Fibroblast of gingiva (primary cell): ENCODE measurements at regions not wholly inside any gene's neighbourhood (a gene's known extent, or its start where the extent isn't known, plus 50 kb on each side); places are given as distances from the start of the nearest gene placed in this dataset.

Experiments
- DNase-seq: peaks from one replicate; pipeline ENCODE4 v3.0.0-alpha.2; 2011; ENCODE audit warnings: low read depth

GRCh38 chr21:27700974-27701614 is 734.2 kb upstream of the ADAMTS5 start:
- DNase-seq, result peak; percentile 81

- no peak for DNase-seq
Measured at GRCh38 chr21:27695246-27695645, 728.4 kb upstream of the ADAMTS5 start.

- no peak for DNase-seq
Measured at GRCh38 chr21:27694667-27695066, 727.8 kb upstream of the ADAMTS5 start.

- peak; percentile 69 for DNase-seq
Measured at GRCh38 chr21:27693376-27693775, 726.5 kb upstream of the ADAMTS5 start.

- no peak for DNase-seq
Measured at GRCh38 chr21:27691516-27691915, 724.6 kb upstream of the ADAMTS5 start.

- DNase-seq, result no peak
Measured at GRCh38 chr21:27691006-27691405, 724.1 kb upstream of the ADAMTS5 start.

GRCh38 chr21:27690426-27690825 is 723.5 kb upstream of the ADAMTS5 start:
- no peak for DNase-seq

GRCh38 chr21:27688773-27689172 is 721.9 kb upstream of the ADAMTS5 start:
- DNase-seq, result no peak

- no peak for DNase-seq
Measured at GRCh38 chr21:27683292-27683691, 716.4 kb upstream of the ADAMTS5 start.

- peak; percentile 7 for DNase-seq
Measured at GRCh38 chr21:27681841-27682240, 715.0 kb upstream of the ADAMTS5 start.

GRCh38 chr21:27681038-27681437 is 714.1 kb upstream of the ADAMTS5 start:
- DNase-seq, result peak; percentile 56

GRCh38 chr21:27680181-27680580 is 713.3 kb upstream of the ADAMTS5 start:
- no peak for DNase-seq

- no peak for DNase-seq
Measured at GRCh38 chr21:27678511-27678910, 711.6 kb upstream of the ADAMTS5 start.

GRCh38 chr21:27677546-27677945 is 710.7 kb upstream of the ADAMTS5 start:
- no peak for DNase-seq

GRCh38 chr21:27675306-27675705 is 708.4 kb upstream of the ADAMTS5 start:
- DNase-seq, result no peak

- DNase-seq, result peak; percentile 74
Measured at GRCh38 chr21:27674041-27674615, 707.2 kb upstream of the ADAMTS5 start.

- no peak for DNase-seq
Measured at GRCh38 chr21:27673581-27673980, 706.7 kb upstream of the ADAMTS5 start.

- DNase-seq, result no peak
Measured at GRCh38 chr21:27671207-27671606, 704.3 kb upstream of the ADAMTS5 start.

GRCh38 chr21:27653481-27653880 is 686.6 kb upstream of the ADAMTS5 start:
- no peak for DNase-seq

GRCh38 chr21:27649762-27650161 is 682.9 kb upstream of the ADAMTS5 start:
- no peak for DNase-seq

GRCh38 chr21:27649323-27649722 is 682.4 kb upstream of the ADAMTS5 start:
- DNase-seq, result peak; percentile 79

- peak; percentile 79 for DNase-seq
Measured at GRCh38 chr21:27648560-27648959, 681.7 kb upstream of the ADAMTS5 start.

GRCh38 chr21:27647921-27648320 is 681.0 kb upstream of the ADAMTS5 start:
- DNase-seq, result no peak

- no peak for DNase-seq
Measured at GRCh38 chr21:27647401-27647800, 680.5 kb upstream of the ADAMTS5 start.
